KOPT-K1 (cell line): ENCODE measurements at regions not wholly inside any gene's neighbourhood (a gene's known extent, or its start where the extent isn't known, plus 50 kb on each side); places are given as distances from the start of the nearest gene placed in this dataset.

Source experiments
- H3K27ac ChIP-seq: fragments of 200-600 bp; sonication (generic); 2 replicates; pipeline ENCODE4 v1.5.1; 2016; ENCODE audit warnings: antibody characterized with exemption, mild to moderate bottlenecking, low read depth, low read length; ENCODE audit not compliant: poor library complexity, severe bottlenecking
- H3K36me3 ChIP-seq: fragments of 200-600 bp; sonication (generic); 2 replicates; pipeline ENCODE4 v1.5.1; 2017; ENCODE audit warnings: antibody characterized with exemption, mild to moderate bottlenecking, low read length, moderate library complexity; ENCODE audit not compliant: insufficient read depth
- H3K9me3 ChIP-seq: fragments of 200-600 bp; sonication (generic); 2 replicates; pipeline ENCODE4 v1.5.1; 2017; ENCODE audit warnings: antibody characterized with exemption, low read length, mild to moderate bottlenecking; ENCODE audit not compliant: insufficient read depth, poor library complexity, severe bottlenecking

DNA sequence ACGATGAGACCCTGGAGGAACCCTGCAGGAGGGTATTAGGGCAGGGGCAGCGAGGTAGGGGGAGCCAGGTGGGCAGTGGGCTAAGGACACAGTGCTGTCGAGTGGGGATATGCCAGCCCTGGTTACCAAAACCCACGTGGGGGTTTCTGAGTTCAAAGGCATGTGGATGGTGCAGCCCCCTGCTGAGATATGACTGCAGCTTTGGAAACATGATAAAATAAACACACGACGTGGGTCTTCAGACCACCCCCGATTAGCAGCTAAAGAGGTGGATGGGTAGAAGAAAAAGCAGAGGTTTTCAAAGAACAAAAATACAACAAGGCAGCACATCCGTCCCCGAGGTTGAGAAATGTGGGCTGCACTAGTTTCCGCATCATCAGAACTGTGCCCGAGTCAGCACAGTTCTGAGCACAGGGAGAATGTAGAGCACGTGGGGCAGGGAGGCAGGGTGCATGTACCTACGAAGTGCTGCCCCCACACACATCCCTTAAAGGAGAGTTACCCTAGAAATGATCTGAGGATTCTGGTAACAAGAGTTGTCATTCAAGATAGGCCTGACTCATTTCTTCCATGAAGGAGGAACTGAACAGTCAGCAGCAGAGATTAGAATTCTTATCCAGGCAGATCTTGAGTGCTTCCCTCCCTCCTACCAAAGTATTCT, 121.3 kb downstream of the RPLP1 start:
- H3K27ac ChIP-seq = no peak overlapping the region
- H3K9me3 ChIP-seq = no peaks in the 10 kb centered on the region
- H3K36me3 ChIP-seq = no peaks in the 10 kb centered on the region

DNA sequence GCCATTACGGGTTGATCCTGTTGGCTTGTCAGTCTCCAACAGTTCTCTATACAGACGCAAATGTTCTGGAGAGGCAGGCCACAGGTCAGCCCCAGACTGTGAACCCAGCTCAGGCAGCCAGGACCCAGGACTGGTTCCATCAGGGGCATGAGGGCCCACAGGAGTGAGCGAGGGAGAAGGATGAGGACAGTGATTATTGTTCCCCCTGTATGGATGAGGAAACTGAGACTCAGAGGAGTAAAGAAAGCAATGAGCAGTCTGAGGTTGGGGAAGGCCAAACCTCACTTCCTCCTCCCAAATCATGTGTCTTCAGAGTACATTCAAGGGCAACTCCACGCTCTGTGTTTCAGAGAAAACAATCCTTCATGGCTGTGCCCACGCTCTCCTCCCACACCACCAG, 121.9 kb downstream of the RPLP1 start:
- no peaks in the 10 kb centered on the region for H3K36me3 ChIP-seq
- H3K9me3 ChIP-seq = no peaks in the 10 kb centered on the region
- no peak overlapping the region for H3K27ac ChIP-seq

DNA sequence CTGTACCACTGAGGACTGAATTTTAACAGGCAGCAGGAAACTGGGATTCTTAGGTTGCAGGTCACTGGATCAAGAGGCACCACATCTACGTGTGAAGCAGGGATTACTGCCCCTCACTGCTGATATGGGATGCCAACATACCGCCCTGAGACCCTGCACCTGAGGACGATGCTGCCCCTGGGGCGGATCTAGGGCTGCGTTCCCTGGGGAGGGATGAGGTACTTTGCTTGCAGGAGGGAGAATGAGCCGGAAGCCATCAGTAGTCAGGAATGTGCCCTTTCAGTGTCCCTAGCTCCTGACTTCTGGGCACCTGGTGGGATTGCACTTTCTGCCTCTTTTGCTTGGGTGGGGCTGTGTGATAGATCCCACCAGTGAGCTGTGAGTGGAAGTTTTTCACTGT, 122.8 kb downstream of the RPLP1 start:
- Histone ChIP-seq H3K9me3 (no peaks in the 10 kb centered on the region), H3K27ac (no peak overlapping the region), H3K36me3 (no peaks in the 10 kb centered on the region)

DNA sequence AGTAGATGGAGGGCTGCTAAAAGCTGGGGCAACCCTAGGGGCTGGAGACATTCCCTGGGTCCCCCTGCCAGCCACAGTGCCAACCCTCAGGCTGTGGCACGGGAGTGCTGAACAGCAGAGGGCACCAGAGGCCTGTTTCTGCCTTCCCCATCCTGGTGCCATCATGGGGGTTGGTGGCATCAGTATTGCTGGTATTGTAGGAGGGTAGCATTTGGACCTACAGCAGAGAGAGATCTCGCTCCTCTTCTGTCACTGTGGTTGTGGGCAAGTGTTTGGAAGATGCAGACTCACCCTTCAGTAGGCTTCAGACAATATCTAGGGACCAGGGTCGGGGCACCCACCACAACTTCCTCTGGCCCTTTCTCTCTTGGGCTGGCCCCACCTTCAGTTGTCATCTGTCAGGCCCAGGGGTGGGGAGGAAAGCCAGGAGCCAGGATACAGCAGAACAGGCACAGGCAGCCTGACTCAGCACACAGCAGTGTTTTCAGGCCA, 123.5 kb downstream of the RPLP1 start:
- no peaks in the 10 kb centered on the region for H3K36me3 ChIP-seq
- no peak overlapping the region for H3K27ac ChIP-seq
- no peaks in the 10 kb centered on the region for H3K9me3 ChIP-seq

DNA sequence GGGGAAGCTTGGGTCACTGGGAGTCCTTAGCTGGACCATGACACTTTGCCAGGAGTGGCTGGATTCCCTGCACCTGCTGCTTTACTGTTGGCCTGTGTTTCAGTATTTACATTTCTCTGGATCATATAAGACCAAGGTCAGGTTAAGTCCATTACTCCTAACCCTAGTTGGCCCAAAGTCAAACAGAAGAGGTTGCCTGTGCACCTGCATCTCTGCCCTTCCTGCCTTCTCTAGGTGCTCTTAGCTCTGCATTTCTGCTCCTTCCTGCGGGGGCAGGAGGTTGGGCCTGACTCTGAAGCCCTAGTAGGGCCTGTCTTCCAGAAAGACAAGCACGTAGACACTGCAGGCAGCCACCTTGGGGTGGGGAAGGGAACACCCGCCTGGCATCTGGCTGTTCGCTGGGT, 124.3 kb downstream of the RPLP1 start:
- Histone ChIP-seq H3K27ac (no peak overlapping the region), H3K9me3 (no peaks in the 10 kb centered on the region), H3K36me3 (no peaks in the 10 kb centered on the region)

DNA sequence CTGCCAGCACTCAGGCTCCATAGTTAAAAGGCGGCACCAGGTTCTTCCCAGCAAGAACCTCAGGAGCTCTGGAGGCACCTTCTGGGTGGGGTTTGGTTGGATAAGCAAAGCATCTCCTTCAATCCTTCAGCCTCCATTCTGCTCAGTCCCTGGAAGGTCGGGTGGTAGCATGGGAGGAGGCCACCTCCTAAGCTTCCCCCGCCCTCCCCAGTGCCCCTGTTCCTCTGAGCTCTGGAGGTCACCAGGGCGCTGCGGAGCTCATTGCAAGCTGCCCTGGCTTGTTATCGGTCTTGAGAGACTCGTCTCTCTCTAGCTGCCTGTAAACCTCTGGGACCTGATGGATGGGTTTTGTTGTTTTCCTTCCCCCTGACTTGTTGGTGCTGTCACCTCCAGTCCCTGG, 124.8 kb downstream of the RPLP1 start:
- Histone ChIP-seq H3K9me3 (no peaks in the 10 kb centered on the region), H3K27ac (no peak overlapping the region), H3K36me3 (no peaks in the 10 kb centered on the region)

DNA sequence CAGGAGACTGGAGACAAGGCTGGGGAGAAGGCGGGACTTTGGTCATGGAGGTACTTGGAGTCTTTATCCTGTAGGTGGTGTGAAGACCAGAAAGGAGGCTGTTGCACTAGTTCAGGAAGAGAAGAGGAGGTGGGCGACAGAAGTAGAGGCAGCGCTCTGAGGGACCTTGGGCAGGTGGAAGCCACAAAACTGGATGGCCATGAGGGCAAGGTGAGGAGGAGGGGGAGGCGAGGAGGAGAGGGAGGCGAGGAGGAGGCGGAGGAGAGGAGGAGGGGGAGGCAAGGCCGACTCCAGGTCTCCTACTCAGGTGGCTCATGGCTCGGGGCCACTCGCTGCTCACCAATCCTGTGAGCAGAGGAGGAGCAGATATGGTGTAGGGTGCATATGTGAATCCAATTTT, 125.6 kb downstream of the RPLP1 start:
- Histone ChIP-seq H3K9me3 (no peaks in the 10 kb centered on the region), H3K36me3 (no peaks in the 10 kb centered on the region), H3K27ac (no peak overlapping the region)

DNA sequence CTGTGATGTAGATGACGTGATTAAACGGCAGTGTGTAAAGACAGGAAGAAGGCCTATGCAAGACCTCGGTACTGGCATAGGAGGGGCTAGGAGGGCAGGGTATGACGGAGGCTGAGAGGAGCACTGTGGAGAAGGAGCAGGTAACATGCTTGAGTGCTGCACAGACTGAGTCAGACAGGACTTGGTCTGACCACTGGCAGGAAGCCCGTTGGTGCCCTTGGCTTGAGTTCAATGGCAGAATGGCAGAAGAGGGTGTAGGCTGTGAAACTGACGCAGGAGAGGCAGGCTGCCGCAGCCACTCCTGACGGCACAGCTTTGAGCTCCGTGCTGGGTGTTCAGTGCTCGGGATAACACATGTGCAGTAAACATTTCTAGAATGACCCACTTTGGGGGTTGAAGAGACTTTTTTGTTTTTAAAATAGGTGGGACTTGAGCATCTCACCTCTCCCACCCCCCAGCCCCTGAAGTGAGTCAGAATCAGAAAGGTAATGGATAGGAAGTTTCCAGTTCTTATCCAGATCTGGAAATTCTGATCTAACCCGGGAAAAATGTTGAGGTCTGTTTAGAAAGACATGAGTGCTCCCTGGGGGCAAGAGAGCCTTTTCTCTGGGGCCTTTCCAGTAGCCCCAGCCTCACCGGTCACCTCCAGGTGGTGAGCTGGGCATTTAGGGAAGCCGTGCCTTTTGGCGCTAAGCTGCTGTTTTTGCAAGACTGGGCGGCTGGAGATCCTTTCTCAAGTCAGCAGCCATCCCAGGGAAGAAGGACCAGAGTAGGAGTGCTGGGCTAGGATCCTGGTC, 126.4 kb downstream of the RPLP1 start:
- Histone ChIP-seq H3K36me3 (no peaks in the 10 kb centered on the region), H3K9me3 (no peaks in the 10 kb centered on the region), H3K27ac (no peak overlapping the region)

DNA sequence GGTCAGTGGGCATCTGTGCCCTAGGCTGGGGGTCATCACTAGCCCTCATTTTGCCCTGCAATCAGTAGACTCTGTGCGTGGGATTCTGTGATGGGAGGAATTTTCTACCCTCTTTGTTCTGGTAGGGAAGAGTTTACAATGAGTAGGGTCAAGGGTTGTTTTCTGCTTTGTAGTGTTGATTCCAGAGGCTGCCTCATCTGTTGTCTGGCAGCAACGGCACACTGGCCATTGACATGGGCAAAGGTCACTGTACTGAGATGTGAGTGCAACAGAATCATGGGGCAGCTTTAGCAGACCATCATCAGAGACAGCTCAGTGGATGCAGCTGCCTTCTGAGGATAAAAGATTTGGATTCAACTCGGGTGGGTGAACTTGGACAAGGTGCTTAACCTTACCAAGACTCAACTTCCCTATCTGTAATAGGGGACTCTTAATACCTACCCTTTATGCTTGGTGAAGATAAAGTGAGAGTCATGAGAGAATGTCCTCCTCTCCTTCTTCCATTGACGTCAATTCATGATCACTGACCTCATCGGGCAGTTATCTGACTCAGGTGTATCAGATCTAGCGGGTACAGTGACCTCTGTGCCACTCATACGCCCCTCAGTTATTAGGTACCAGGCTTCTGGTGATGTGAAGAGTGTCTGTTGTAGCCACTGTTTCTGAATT, 127.5 kb downstream of the RPLP1 start:
- Histone ChIP-seq H3K27ac (no peak overlapping the region), H3K9me3 (no peaks in the 10 kb centered on the region), H3K36me3 (no peaks in the 10 kb centered on the region)

DNA sequence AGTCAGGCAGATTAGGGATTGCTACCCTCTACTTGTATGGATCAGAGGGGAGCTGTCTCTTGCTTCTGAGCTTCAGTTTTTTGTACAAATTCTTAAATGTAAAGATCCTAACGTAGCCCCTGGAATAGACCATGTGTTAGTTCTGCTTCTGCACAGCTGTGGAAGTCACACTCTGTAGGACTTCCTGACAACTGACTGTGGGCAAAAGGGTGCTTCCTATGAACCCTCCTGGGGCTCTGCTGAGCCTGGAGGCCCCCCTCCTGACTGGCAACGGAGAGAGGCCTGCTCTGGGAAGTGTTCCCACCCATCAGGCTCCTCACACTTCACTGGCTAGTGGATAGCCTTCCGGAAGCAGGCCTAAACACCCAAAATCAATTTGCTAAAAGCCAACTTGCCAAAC, 131.0 kb downstream of the RPLP1 start:
- H3K9me3 ChIP-seq = no peaks in the 10 kb centered on the region
- H3K36me3 ChIP-seq = no peaks in the 10 kb centered on the region
- no peak overlapping the region for H3K27ac ChIP-seq

DNA sequence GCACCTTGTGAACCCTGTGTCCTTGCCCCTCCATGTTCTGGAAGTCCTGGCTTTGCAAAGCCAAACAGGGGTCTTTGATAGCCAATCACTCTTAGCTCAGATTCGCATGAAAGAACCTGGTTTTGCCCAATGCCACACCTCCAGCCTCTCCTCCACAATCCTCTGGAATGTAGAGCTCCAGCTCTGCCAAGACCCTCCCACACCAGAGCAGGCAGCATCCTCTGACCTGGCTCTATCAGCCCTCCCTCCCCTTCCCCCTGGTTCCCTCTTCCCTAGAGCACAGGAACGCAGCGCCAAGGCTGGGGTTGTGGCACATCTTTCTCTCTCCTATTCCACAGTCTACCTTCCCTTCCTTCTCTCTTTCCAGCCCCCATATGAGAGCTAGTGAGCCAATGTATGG, 133.3 kb downstream of the RPLP1 start:
- H3K36me3 ChIP-seq = no peaks in the 10 kb centered on the region
- H3K27ac ChIP-seq = no peak overlapping the region
- no peaks in the 10 kb centered on the region for H3K9me3 ChIP-seq

DNA sequence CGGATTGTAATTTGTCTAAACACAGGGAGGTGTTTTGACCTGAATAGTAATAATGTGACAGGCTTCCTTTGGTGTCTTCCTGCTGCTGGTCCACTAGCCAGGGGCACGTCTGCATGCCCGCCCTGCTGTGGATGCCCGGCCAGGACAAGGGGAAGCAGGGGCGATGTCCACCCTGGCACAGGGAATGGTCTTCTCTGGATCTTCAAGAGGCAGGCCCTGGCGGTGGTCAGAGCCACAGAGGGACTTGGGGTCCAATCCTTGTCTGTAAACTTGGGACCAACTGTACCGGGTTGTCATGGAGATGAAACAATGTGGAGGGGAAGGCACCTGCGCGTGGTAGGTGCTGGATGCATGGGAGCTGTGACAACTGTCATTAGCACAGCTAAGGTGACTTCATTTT, 134.1 kb downstream of the RPLP1 start:
- Histone ChIP-seq H3K9me3 (no peaks in the 10 kb centered on the region), H3K36me3 (no peaks in the 10 kb centered on the region), H3K27ac (no peak overlapping the region)

DNA sequence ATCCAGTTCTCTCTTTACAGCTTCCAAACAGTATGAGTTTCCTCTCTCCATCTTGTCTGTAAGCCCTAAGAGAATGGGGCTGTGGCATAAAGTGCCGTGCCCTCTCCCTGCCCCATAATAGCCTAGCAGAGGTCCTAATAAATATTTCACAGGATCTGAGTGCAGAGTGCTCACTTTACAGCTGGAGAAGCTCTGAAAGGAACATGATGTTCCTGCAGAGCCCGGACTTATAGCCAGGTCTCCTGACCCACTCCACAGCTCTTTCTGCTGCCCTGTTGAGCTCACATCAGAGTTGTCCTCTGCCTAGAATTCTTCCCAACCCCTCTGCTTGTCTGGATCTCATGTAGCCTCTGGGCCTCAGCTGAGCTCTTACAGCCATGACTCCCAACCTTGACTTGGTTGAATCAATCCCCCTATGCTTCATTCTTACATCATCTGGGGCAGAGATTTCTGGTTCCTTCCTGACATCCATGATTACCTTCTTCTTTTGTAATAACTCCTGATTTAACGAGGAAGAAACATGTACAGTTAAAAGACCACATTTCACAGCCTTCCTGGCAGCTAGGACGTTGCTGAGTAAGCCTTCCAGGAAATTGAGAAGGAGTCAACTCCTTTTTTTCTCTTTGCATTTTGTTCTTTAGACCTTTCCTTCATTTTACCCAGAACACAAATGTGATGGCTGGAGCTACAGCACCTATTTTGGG, 135.3 kb downstream of the RPLP1 start:
- Histone ChIP-seq H3K9me3 (no peaks in the 10 kb centered on the region), H3K27ac (no peak overlapping the region), H3K36me3 (no peaks in the 10 kb centered on the region)

DNA sequence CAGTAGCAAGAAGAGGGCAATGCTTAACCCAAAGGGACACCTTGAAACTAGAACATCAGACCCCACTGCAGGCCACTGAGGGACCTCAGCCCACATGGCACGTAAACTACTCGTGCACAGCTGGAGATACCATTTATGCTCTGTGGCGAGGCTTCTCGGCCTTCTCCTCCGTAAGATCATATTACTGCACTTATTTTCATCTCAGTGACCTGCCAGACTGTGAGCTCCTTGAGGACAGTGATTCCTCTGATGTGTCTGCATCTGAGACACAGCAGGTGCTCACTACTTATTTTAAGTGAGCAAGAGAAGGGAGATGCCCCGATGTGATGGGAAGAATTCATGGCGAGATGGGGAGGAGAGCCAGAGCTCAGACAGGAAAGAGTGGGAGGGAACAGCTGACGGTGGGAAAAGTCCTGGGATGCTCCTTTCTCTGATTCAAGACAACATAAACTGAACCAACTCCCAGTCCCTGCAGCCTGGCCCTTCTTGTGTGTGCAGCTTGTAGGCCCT, 137.6 kb downstream of the RPLP1 start:
- Histone ChIP-seq H3K27ac (no peak overlapping the region), H3K36me3 (no peaks in the 10 kb centered on the region), H3K9me3 (no peaks in the 10 kb centered on the region)
